Body of pancreas (tissue), 4 donors: ENCODE measurements at regions not wholly inside any gene's neighbourhood (a gene's known extent, or its start where the extent isn't known, plus 50 kb on each side); places are given as distances from the start of the nearest gene placed in this dataset.

Source experiments
- CTCF ChIP-seq, 7 experiments: fragments of 450-650 bp in 4 of 7; fragments of 200-600 bp in 3 of 7; sonication (generic) in 3 of 7; IDR thresholded peaks; one replicate each; pipeline ENCODE4 v1.5.1; 2016 to 2019; ENCODE audit warnings: antibody characterized with exemption in 7 of 7
- POLR2A ChIP-seq, 3 donors: fragments of 450-650 bp; IDR thresholded peaks; one replicate each; pipeline ENCODE4 v1.6.1; 2016; ENCODE audit warnings: antibody characterized with exemption in 3 of 3, mild to moderate bottlenecking in 2 of 3

GRCh38 chr3:59115364-59116232 is 65.8 kb upstream of the CFAP20DC start:
- no peak for TF ChIP-seq CTCF (IDR thresholded peaks at IDR 0.05)
- no peak for TF ChIP-seq POLR2A (IDR thresholded peaks at IDR 0.05)
